SK-N-SH (cell line): ENCODE measurements at regions not wholly inside any gene's neighbourhood (a gene's known extent, or its start where the extent isn't known, plus 50 kb on each side); places are given as distances from the start of the nearest gene placed in this dataset.

Experiments
- CTCF ChIA-PET: fragments of 300-600, 350-600 bp; formaldehyde crosslinking; extraction: SDS; loops from one replicate; lab custom pipeline; 2021; lab: Yijun Ruan, JAX
- POLR2A ChIA-PET: fragments of 350-600 bp; sonication (Branson Sonifier 250); formaldehyde crosslinking; extraction: SDS; loops from one replicate; lab custom pipeline; 2020; ENCODE audit warnings: antibody characterized with exemption, inconsistent platforms; lab: Yijun Ruan, JAX
- DNase-seq: peaks from one replicate; pipeline ENCODE4 v3.0.0; 2012
- H2AFZ ChIP-seq: fragments of 200-600 bp; sonication (generic); 2 replicates; pipeline ENCODE4 v1.8.1; 2016; ENCODE audit warnings: antibody characterized with exemption, mild to moderate bottlenecking, low read depth
- H3F3A ChIP-seq: fragments of 200-600 bp; sonication (generic); replicated peaks from 2 replicates; pipeline ENCODE3; 2016; ENCODE audit warnings: antibody characterized with exemption, mild to moderate bottlenecking; ENCODE audit not compliant: insufficient read depth
- H3K27ac ChIP-seq, 2 experiments: fragments of 200-500 bp in 1 of 2; fragments of 200-600 bp in 1 of 2; sonication (Bioruptor generic) in 1 of 2; sonication (generic), shearing (Covaris generic) in 1 of 2; 2 replicates each; pipeline versions ENCODE4 v1.5.1 to v1.6.1; 2014 to 2016; ENCODE audit warnings: low read depth in 2 of 2, inconsistent platforms in 1 of 2, low read length in 1 of 2, mild to moderate bottlenecking in 1 of 2, mixed read lengths in 1 of 2
- H3K27me3 ChIP-seq: fragments of 200-600 bp; sonication (generic), shearing (Covaris generic); 2 replicates; pipeline ENCODE4 v1.6.1; 2016; ENCODE audit warnings: mixed run types; ENCODE audit not compliant: insufficient read depth
- H3K36me3 ChIP-seq, 2 experiments: fragments of 200-500 bp in 1 of 2; fragments of 200-600 bp in 1 of 2; sonication (Bioruptor generic) in 1 of 2; sonication (generic) in 1 of 2; replicated peaks in 1 of 2; 2 replicates each; pipeline versions ENCODE3 to v1.5.1; 2014 to 2016; ENCODE audit warnings: low read length in 1 of 2, mild to moderate bottlenecking in 1 of 2; ENCODE audit not compliant: insufficient read depth in 2 of 2, control insufficient read depth in 1 of 2
- H3K4me1 ChIP-seq, 2 experiments: fragments of 200-500 bp in 1 of 2; fragments of 200-600 bp in 1 of 2; sonication (Bioruptor generic) in 1 of 2; sonication (generic), shearing (Covaris generic) in 1 of 2; 2 replicates each; pipeline versions ENCODE4 v1.5.1 to v1.6.1; 2014 to 2016; ENCODE audit warnings: low read depth in 1 of 2, low read length in 1 of 2, mixed run types in 1 of 2; ENCODE audit not compliant: insufficient read depth in 2 of 2, control insufficient read depth in 1 of 2
- H3K4me2 ChIP-seq: fragments of 200-600 bp; sonication (generic), shearing (Covaris generic); 2 replicates; pipeline ENCODE4 v1.6.1; 2017; ENCODE audit warnings: mixed run types
- H3K4me3 ChIP-seq, 2 experiments: fragments of 200-500 bp in 1 of 2; fragments of 200-600 bp in 1 of 2; sonication (Bioruptor generic) in 1 of 2; sonication (generic), shearing (Covaris generic) in 1 of 2; 2 replicates each; pipeline versions ENCODE4 v1.5.1 to v1.8.1; 2014 to 2016; ENCODE audit warnings: low read depth in 2 of 2, inconsistent platforms in 1 of 2, low read length in 1 of 2, mild to moderate bottlenecking in 1 of 2, mixed read lengths in 1 of 2, moderate library complexity in 1 of 2
- H3K79me2 ChIP-seq: fragments of 200-600 bp; sonication (generic); 2 replicates; pipeline ENCODE4 v1.8.1; 2017; ENCODE audit warnings: mild to moderate bottlenecking; ENCODE audit not compliant: insufficient read depth
- H3K9ac ChIP-seq: fragments of 200-600 bp; sonication (generic); 2 replicates; pipeline ENCODE4 v1.6.1; 2017; ENCODE audit warnings: mixed run types
- H3K9me2 ChIP-seq: fragments of 200-600 bp; sonication (generic); 2 replicates; pipeline ENCODE4 v1.6.1; 2017; ENCODE audit warnings: mixed run types
- H3K9me3 ChIP-seq: fragments of 200-600 bp; sonication (generic); 2 replicates; pipeline ENCODE4 v1.6.1; 2017; ENCODE audit warnings: mixed run types, mild to moderate bottlenecking, moderate library complexity
- H4K20me1 ChIP-seq: fragments of 200-600 bp; sonication (generic); 2 replicates; pipeline ENCODE4 v1.6.1; 2017; ENCODE audit warnings: mild to moderate bottlenecking, mixed run types; ENCODE audit not compliant: insufficient read depth
- IRF3 ChIP-seq: fragments of 150-350 bp; IDR thresholded peaks from 2 replicates; pipeline ENCODE4 v1.6.1; 2016; ENCODE audit warnings: mild to moderate bottlenecking, low read depth, low read length
- SMC3 ChIP-seq: IDR thresholded peaks from 2 replicates; pipeline ENCODE4 v1.6.1; 2012; ENCODE audit warnings: low read depth, low read length, improper control_type of control experiment
- TAF1 ChIP-seq: IDR thresholded peaks from 2 replicates; pipeline ENCODE4 v1.6.1; 2012; ENCODE audit warnings: low read depth, mild to moderate bottlenecking, low read length, moderate library complexity, borderline replicate concordance
- TCF12 ChIP-seq: IDR thresholded peaks from 2 replicates; pipeline ENCODE4 v1.4.0; 2012
- WGBS: methylation state at CpG from one replicate; pipeline ENCODE4 v1.1.6; 2017; ENCODE audit warnings: low lambda C conversion rate; 5-methylcytosine and 5-hydroxymethylcytosine counted together
- small RNA-seq, 7 experiments: library from RNA; depleted of rRNA; stranded (forward); fragments of <200 nt; gene quantifications; one replicate each; pipeline ENCODE3, GENCODE V24; 2012

GRCh38 chr5:7331131-7331530, 64.8 kb upstream of the ADCY2 start:
- 2% methylated on average over 7 of the region's 7 CpGs for WGBS
- Histone ChIP-seq H3K4me3 (no peak overlapping the region), H3F3A (no peaks in the 10 kb centered on the region), H3K79me2 (no peaks in the 10 kb centered on the region), H3K27ac (no peak overlapping the region), H3K9ac (no peak overlapping the region), H3K4me1 (no peaks in the 10 kb centered on the region), H2AFZ (no peak overlapping the region), H4K20me1 (no peaks in the 10 kb centered on the region), H3K36me3 (no peaks in the 10 kb centered on the region), H3K9me3 (no peaks in the 10 kb centered on the region), H3K27me3 (peaks cover 3% of the 10 kb centered on the region; the same call in 1 of the 2 replicates), H3K4me2 (no peak overlapping the region), H3K9me2 (no peaks in the 10 kb centered on the region)
- TF ChIP-seq SMC3 (no peak), IRF3 (no peak), TCF12 (no peak), TAF1 (no peak)
- ChIA-PET CTCF (no interaction called here), POLR2A (no interaction called here)
- DNase-seq = no peak

Small RNA genes lying in the stretch of these regions (small RNA-seq; reads per million reads assigned to genes)
- gene RF00017 (0 reads per million in 7 experiments), gene RNA5SP176 (0 reads per million in 7 experiments)
